Calu3 (cell line): ENCODE measurements at regions not wholly inside any gene's neighbourhood (a gene's known extent, or its start where the extent isn't known, plus 50 kb on each side); places are given as distances from the start of the nearest gene placed in this dataset.

ENCODE experiments used
- BruUV-seq: library from RNA; stranded (reverse); fragments of 400-500 nt; replicated peaks from 2 replicates; lab custom pipeline; 2021; lab: Mats Ljungman, UMichigan
- CTCF ChIA-PET: fragments of 300-600 bp; sonication (Branson Sonifier 250); formaldehyde crosslinking; loops from one replicate; lab custom pipeline; 2022; ENCODE audit warnings: antibody characterized with exemption; lab: Charles Lee
- DNase-seq: peaks from one replicate; pipeline ENCODE4 v3.0.0; 2022
- H3K27ac Mint-ChIP-seq: one replicate; pipeline ENCODE4 v1.8.0; 2022; ENCODE audit warnings: mixed read lengths; ENCODE audit not compliant: unreplicated experiment
- H3K27me3 Mint-ChIP-seq: one replicate; pipeline ENCODE4 v1.8.0; 2022; ENCODE audit warnings: mixed read lengths; ENCODE audit not compliant: unreplicated experiment
- H3K36me3 Mint-ChIP-seq: one replicate; pipeline ENCODE4 v1.8.0; 2022; ENCODE audit warnings: mild to moderate bottlenecking, moderate library complexity, mixed read lengths; ENCODE audit not compliant: insufficient read depth, unreplicated experiment
- H3K4me1 Mint-ChIP-seq: one replicate; pipeline ENCODE4 v1.8.0; 2022; ENCODE audit warnings: mild to moderate bottlenecking, low read depth, mixed read lengths; ENCODE audit not compliant: unreplicated experiment
- H3K4me3 Mint-ChIP-seq: one replicate; pipeline ENCODE4 v1.8.0; 2022; ENCODE audit warnings: mild to moderate bottlenecking, low read depth, moderate library complexity, mixed read lengths; ENCODE audit not compliant: unreplicated experiment
- H3K9me3 Mint-ChIP-seq: one replicate; pipeline ENCODE4 v1.8.0; 2022; ENCODE audit warnings: low read depth, mixed read lengths; ENCODE audit not compliant: unreplicated experiment
- CTCF ChIP-seq: fragments of 200-600 bp; IDR thresholded peaks from one replicate; pipeline ENCODE4 v1.8.0; 2022; ENCODE audit warnings: antibody characterized with exemption; ENCODE audit not compliant: unreplicated experiment
- intact Hi-C: fragments of 100-400 bp; cut with micrococcal nuclease; formaldehyde crosslinking; loops from one replicate; pipeline ENCODE4 v1.10.0; 2022; ENCODE audit not compliant: unreplicated experiment

- no peak overlapping the region for H3K4me3 Mint-ChIP-seq
- no peak for TF ChIP-seq CTCF
- DNase-seq: no peak
- no peaks in the 10 kb centered on the region for H3K4me1 Mint-ChIP-seq
- CTCF ChIA-PET: no interaction called here
- no peaks in the 10 kb centered on the region for H3K9me3 Mint-ChIP-seq
- BruUV-seq: no TSS peak
- no peaks in the 10 kb centered on the region for H3K36me3 Mint-ChIP-seq
- no peak overlapping the region for H3K27ac Mint-ChIP-seq
- intact Hi-C loops: no loop called here
- peaks cover 21% of the 10 kb centered on the region for H3K27me3 Mint-ChIP-seq
These were observed 149.3 kb downstream of the ZC3H11B start for GRCh38 chr1:219463636-219464035.

- CTCF ChIA-PET: no interaction called here
- no peak for TF ChIP-seq CTCF
These were observed 150.9 kb downstream of the ZC3H11B start for GRCh38 chr1:219461981-219462400.

GRCh38 chr1:219460896-219461815 lies 151.7 kb downstream of the ZC3H11B start:
- no peak for DNase-seq

More at GRCh38 chr1:219461981-219462400, 150.9 kb downstream of the ZC3H11B start:
- DNase-seq: no peak
- Mint-ChIP-seq H3K27ac (no peak overlapping the region), H3K27me3 (peaks cover 21% of the 10 kb centered on the region), H3K4me3 (no peak overlapping the region), H3K36me3 (no peaks in the 10 kb centered on the region), H3K4me1 (no peaks in the 10 kb centered on the region), H3K9me3 (no peaks in the 10 kb centered on the region)
- BruUV-seq: no TSS peak
- intact Hi-C loops: no loop called here

More at GRCh38 chr1:219460896-219461815, 151.7 kb downstream of the ZC3H11B start:
- Mint-ChIP-seq H3K27ac (no peak overlapping the region), H3K4me3 (no peak overlapping the region), H3K27me3 (peaks cover 21% of the 10 kb centered on the region), H3K36me3 (no peaks in the 10 kb centered on the region), H3K9me3 (no peaks in the 10 kb centered on the region), H3K4me1 (no peaks in the 10 kb centered on the region)
- no peak for TF ChIP-seq CTCF
- BruUV-seq: no TSS peak
- intact Hi-C loops: no loop called here
- CTCF ChIA-PET: no interaction called here
